H1 (cell line): ENCODE measurements at regions not wholly inside any gene's neighbourhood (a gene's known extent, or its start where the extent isn't known, plus 50 kb on each side); places are given as distances from the start of the nearest gene placed in this dataset.

Source experiments
- CTCF ChIA-PET: fragments of 300-600 bp; sonication (Branson Sonifier 250); formaldehyde crosslinking; loops from one replicate; lab custom pipeline; 2021; ENCODE audit not compliant: partially characterized antibody; lab: Charles Lee
- POLR2A ChIA-PET: fragments of 300-600 bp; sonication (Branson Sonifier 250); formaldehyde crosslinking; loops from one replicate; lab custom pipeline; 2021; ENCODE audit warnings: inconsistent platforms; ENCODE audit not compliant: partially characterized antibody; lab: Charles Lee
- DNase-seq, 2 experiments: peaks; one replicate each; pipeline versions ENCODE4 v3.0.0 to v3.0.0-alpha.2; 2010 to 2022; ENCODE audit warnings: low spot score in 2 of 2, low read depth in 1 of 2, mixed read lengths in 1 of 2
- FAIRE-seq: peaks from 2 replicates; lab custom pipeline; 2011; peaks lifted over from hg19 to GRCh38; lab: Jason Lieb, UNC
- H2AFZ ChIP-seq: 2 replicates; pipeline ENCODE4 v1.8.1; 2012; ENCODE audit warnings: low read length, inconsistent platforms
- H2AK5ac ChIP-seq: 2 replicates; pipeline ENCODE4 v1.6.1; 2013; ENCODE audit warnings: low read depth, low read length
- H2BK120ac ChIP-seq: replicated peaks from 2 replicates; pipeline ENCODE3; 2013; ENCODE audit warnings: low read depth, low read length, inconsistent platforms
- H2BK12ac ChIP-seq: 2 replicates; pipeline ENCODE4 v1.6.1; 2013; ENCODE audit warnings: low read depth, low read length
- H2BK15ac ChIP-seq: 2 replicates; pipeline ENCODE4 v1.6.1; 2013; ENCODE audit warnings: low read length
- H2BK20ac ChIP-seq: 2 replicates; pipeline ENCODE4 v1.6.1; 2013; ENCODE audit warnings: low read length
- H2BK5ac ChIP-seq: 2 replicates; pipeline ENCODE4 v1.6.1; 2013; ENCODE audit warnings: low read depth, low read length
- H3K14ac ChIP-seq: 2 replicates; pipeline ENCODE4 v1.6.1; 2013; ENCODE audit warnings: inconsistent platforms; ENCODE audit not compliant: insufficient read length
- H3K18ac ChIP-seq: 2 replicates; pipeline ENCODE4 v1.6.1; 2013; ENCODE audit warnings: low read length; ENCODE audit errors: extremely low read depth
- H3K23ac ChIP-seq: 2 replicates; pipeline ENCODE4 v1.6.1; 2013; ENCODE audit warnings: inconsistent platforms; ENCODE audit not compliant: insufficient read length
- H3K23me2 ChIP-seq: 2 replicates; pipeline ENCODE4 v1.6.1; 2013; ENCODE audit warnings: low read depth, low read length
- H3K27ac ChIP-seq: 2 replicates; pipeline ENCODE4 v1.6.1; 2011; ENCODE audit warnings: low read depth, low read length, inconsistent platforms
- H3K27me3 ChIP-seq, 4 experiments: replicated peaks in 1 of 4; 1 replicate in 1 of 4; 2 replicates in 3 of 4; pipeline versions ENCODE4 v1.6.1 to v1.8.1; 2011 to 2013; ENCODE audit warnings: low read length in 3 of 4, mild to moderate bottlenecking in 3 of 4, inconsistent platforms in 2 of 4, mixed read lengths in 2 of 4, moderate library complexity in 1 of 4; ENCODE audit not compliant: control insufficient read depth in 3 of 4, insufficient read depth in 3 of 4; ENCODE audit errors: extremely low read depth in 1 of 4
- H3K36me3 ChIP-seq, 4 experiments: 2 replicates each; pipeline versions ENCODE4 v1.6.1 to v1.8.1; 2011 to 2013; ENCODE audit warnings: mild to moderate bottlenecking in 4 of 4, low read length in 3 of 4, moderate library complexity in 2 of 4, control low read depth in 1 of 4, inconsistent platforms in 1 of 4; ENCODE audit not compliant: insufficient read depth in 4 of 4, control insufficient read depth in 2 of 4
- H3K4ac ChIP-seq: replicated peaks from 2 replicates; pipeline ENCODE3; 2013; ENCODE audit warnings: low read length, low read depth, mixed read lengths, inconsistent platforms; ENCODE audit not compliant: insufficient read length
- H3K4me1 ChIP-seq, 4 experiments: replicated peaks in 1 of 4; 1 replicate in 1 of 4; 2 replicates in 3 of 4; pipeline versions ENCODE4 v1.6.1 to v1.8.1; 2011 to 2013; ENCODE audit warnings: low read length in 3 of 4, inconsistent platforms in 2 of 4, mixed read lengths in 1 of 4; ENCODE audit not compliant: insufficient read depth in 4 of 4, control insufficient read depth in 3 of 4
- H3K4me2 ChIP-seq, 2 experiments: 2 replicates each; pipeline versions ENCODE4 v1.6.1 to v1.8.1; 2011 to 2013; ENCODE audit warnings: low read depth in 2 of 2, low read length in 2 of 2, control low read depth in 1 of 2, inconsistent platforms in 1 of 2, mild to moderate bottlenecking in 1 of 2; ENCODE audit not compliant: insufficient read depth in 1 of 2
- H3K4me3 ChIP-seq, 4 experiments: fragments of 200-600, 300-600 bp in 1 of 4; sonication (generic), shearing (Covaris generic), sonication (Bioruptor Twin) in 1 of 4; 2 replicates each; pipeline versions ENCODE4 v1.5.1 to v1.8.1; 2011 to 2016; ENCODE audit warnings: low read length in 4 of 4, low read depth in 3 of 4, control low read depth in 2 of 4, inconsistent platforms in 2 of 4, mild to moderate bottlenecking in 2 of 4, mixed read lengths in 1 of 4, moderate library complexity in 1 of 4; ENCODE audit not compliant: insufficient read depth in 2 of 4; ENCODE audit errors: extremely low read depth in 1 of 4
- H3K56ac ChIP-seq: replicated peaks from 2 replicates; pipeline ENCODE3; 2013; ENCODE audit warnings: low read depth, mild to moderate bottlenecking, mixed read lengths, low read length, inconsistent platforms; ENCODE audit not compliant: insufficient read length
- H3K79me1 ChIP-seq: 2 replicates; pipeline ENCODE4 v1.6.1; 2013; ENCODE audit warnings: low read depth, low read length, control low read depth
- H3K79me2 ChIP-seq, 2 experiments: 2 replicates each; pipeline versions ENCODE4 v1.6.1 to v1.8.1; 2012 to 2013; ENCODE audit warnings: low read length in 2 of 2, mild to moderate bottlenecking in 2 of 2, inconsistent platforms in 1 of 2; ENCODE audit not compliant: insufficient read depth in 2 of 2, control insufficient read depth in 1 of 2
- H3K9ac ChIP-seq, 4 experiments: replicated peaks in 1 of 4; 1 replicate in 1 of 4; 2 replicates in 3 of 4; pipeline versions ENCODE4 v1.6.1 to v1.8.1; 2011 to 2013; ENCODE audit warnings: low read depth in 3 of 4, low read length in 3 of 4, control low read depth in 2 of 4, mild to moderate bottlenecking in 2 of 4, moderate library complexity in 2 of 4, inconsistent platforms in 1 of 4; ENCODE audit errors: extremely low read depth in 1 of 4
- H3K9me3 ChIP-seq, 2 experiments: 2 replicates each; pipeline versions ENCODE4 v1.6.1 to v1.8.1; 2012 to 2013; ENCODE audit warnings: mild to moderate bottlenecking in 2 of 2, moderate library complexity in 2 of 2, control low read depth in 1 of 2, inconsistent platforms in 1 of 2, low read depth in 1 of 2, low read length in 1 of 2, mixed read lengths in 1 of 2; ENCODE audit not compliant: insufficient read depth in 2 of 2
- H4K20me1 ChIP-seq, 2 experiments: replicated peaks in 1 of 2; 2 replicates each; pipeline versions ENCODE3 to v1.8.1; 2011 to 2013; ENCODE audit warnings: inconsistent platforms in 2 of 2, low read length in 2 of 2, mild to moderate bottlenecking in 1 of 2; ENCODE audit not compliant: insufficient read depth in 2 of 2, control insufficient read depth in 1 of 2
- H4K5ac ChIP-seq: 2 replicates; pipeline ENCODE4 v1.6.1; 2013; ENCODE audit warnings: low read length, low read depth, mixed read lengths, inconsistent platforms; ENCODE audit not compliant: insufficient read length
- H4K8ac ChIP-seq: 2 replicates; pipeline ENCODE4 v1.8.0; 2013; ENCODE audit warnings: mild to moderate bottlenecking, moderate library complexity, low read length, inconsistent platforms; ENCODE audit not compliant: insufficient read depth; ENCODE audit errors: extremely low read depth
- H4K91ac ChIP-seq: replicated peaks from 2 replicates; pipeline ENCODE3; 2013; ENCODE audit warnings: low read length, mixed read lengths, inconsistent platforms; ENCODE audit not compliant: insufficient read length
- BCL11A ChIP-seq, 2 experiments: IDR thresholded peaks; one replicate each; pipeline ENCODE4 v1.6.1; 2011; ENCODE audit warnings: low read depth in 2 of 2, low read length in 2 of 2, mild to moderate bottlenecking in 2 of 2
- CREB1 ChIP-seq: IDR thresholded peaks from 2 replicates; pipeline ENCODE4 v1.6.1; 2012; ENCODE audit warnings: inconsistent platforms
- EZH2 ChIP-seq: fragments of 200-600 bp; sonication (generic); IDR thresholded peaks from 2 replicates; pipeline ENCODE4 v1.7.1; 2012; ENCODE audit warnings: low read depth, mild to moderate bottlenecking, moderate library complexity, low read length, inconsistent platforms; ENCODE audit not compliant: severe bottlenecking
- JUND ChIP-seq: IDR thresholded peaks from 2 replicates; pipeline ENCODE4 v1.6.1; 2011; ENCODE audit warnings: mild to moderate bottlenecking, improper control_type of control experiment, low read length
- PHF8 ChIP-seq: fragments of 200-600 bp; sonication (generic); conservative IDR thresholded peaks from 2 replicates; pipeline ENCODE4 v1.7.1; 2012; ENCODE audit warnings: low read depth, mild to moderate bottlenecking, inconsistent platforms, low read length, moderate library complexity
- POLR2AphosphoS5 ChIP-seq: IDR thresholded peaks from 2 replicates; pipeline ENCODE4 v1.6.1; 2011; ENCODE audit warnings: low read depth, low read length
- POU5F1 ChIP-seq: IDR thresholded peaks from 2 replicates; pipeline ENCODE4 v1.6.1; 2011; ENCODE audit warnings: low read depth, mild to moderate bottlenecking, low read length, moderate library complexity
- RNF2 ChIP-seq: fragments of 200-900, 300-1000 bp; sonication (generic); IDR thresholded peaks from 2 replicates; pipeline ENCODE4 v1.7.1; 2016; ENCODE audit warnings: borderline replicate concordance, low read depth, mild to moderate bottlenecking, antibody characterized with exemption, low read length; ENCODE audit not compliant: poor library complexity, severe bottlenecking; ENCODE audit errors: missing control alignments
- SIX5 ChIP-seq: IDR thresholded peaks from 2 replicates; pipeline ENCODE4 v1.6.1; 2011; ENCODE audit warnings: mild to moderate bottlenecking, low read depth, low read length
- SP1 ChIP-seq: IDR thresholded peaks from 2 replicates; pipeline ENCODE4 v1.6.1; 2011; ENCODE audit warnings: low read depth, low read length
- SP2 ChIP-seq: IDR thresholded peaks from 2 replicates; pipeline ENCODE4 v1.6.1; 2012; ENCODE audit warnings: mild to moderate bottlenecking, low read length, inconsistent platforms
- SP4 ChIP-seq: IDR thresholded peaks from 2 replicates; pipeline ENCODE4 v1.6.1; 2012; ENCODE audit warnings: low read length, inconsistent platforms
- TEAD4 ChIP-seq: IDR thresholded peaks from 2 replicates; pipeline ENCODE4 v1.6.1; 2012; ENCODE audit warnings: low read depth, low read length, inconsistent platforms, mixed read lengths
- WGBS, 2 experiments: shearing (Covaris generic) in 1 of 2; methylation state at CpG; one replicate each; pipeline versions ENCODE4 v1.1.6 to v1.1.7; 2013 to 2015; ENCODE audit warnings: low lambda C conversion rate in 2 of 2, mixed read lengths in 2 of 2, inconsistent platforms in 1 of 2, low coverage in 1 of 2, missing lambda C conversion rate in 1 of 2; ENCODE audit not compliant: insufficient replicate concordance in 2 of 2, insufficient coverage in 1 of 2, insufficient read length in 1 of 2; ENCODE audit errors: extremely low coverage in 1 of 2, missing lambda C conversion rate in 1 of 2; 5-methylcytosine and 5-hydroxymethylcytosine counted together
- TF ChIP-seq, protein P1 (sequence below): IDR thresholded peaks from 2 replicates; pipeline ENCODE4 v1.6.1; 2011; ENCODE audit warnings: low read depth, mild to moderate bottlenecking, low read length; ENCODE audit not compliant: insufficient read depth

DNA sequence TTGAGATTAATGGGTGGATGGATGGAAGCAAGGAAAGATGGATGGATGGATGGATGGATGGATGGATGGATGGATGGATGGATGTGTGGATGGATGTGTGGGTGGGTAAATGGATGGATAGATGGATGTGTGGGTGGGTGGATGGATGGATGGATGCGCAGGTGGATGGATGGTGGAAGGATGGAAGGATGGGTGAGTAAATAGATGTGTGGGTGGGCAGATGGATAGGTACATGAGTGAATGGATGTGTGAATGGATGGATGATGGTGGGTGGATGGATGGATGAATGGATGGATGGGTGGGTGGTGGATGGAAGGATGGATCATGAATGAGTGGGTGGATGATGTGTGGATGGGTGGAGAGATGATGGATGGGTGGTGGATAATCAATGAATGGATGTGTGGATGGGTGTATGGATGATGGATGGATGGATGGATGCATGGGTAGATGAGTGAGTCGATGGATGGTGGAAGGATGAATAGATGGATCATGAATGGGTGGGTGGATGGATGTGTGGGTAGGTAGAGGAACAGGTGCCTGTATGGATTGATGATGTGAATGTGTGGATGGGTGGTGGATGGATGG is 375.2 kb downstream of the BRD1 start:
- Histone ChIP-seq H3K79me1 (no peaks in the 10 kb centered on the region; the same call in 1 of the 2 replicates), H2BK15ac (no peak overlapping the region), H2BK5ac (no peak overlapping the region), H3K4ac (no peak overlapping the region), H4K91ac (no peak overlapping the region), H4K20me1 (peaks cover 0 to 9% of the 10 kb centered on the region in 2 experiments), H4K5ac (no peak overlapping the region), H3K4me3 (no peak overlapping the region), H2BK120ac (no peak overlapping the region), H3K79me2 (no peaks in the 10 kb centered on the region), H2AFZ (no peak overlapping the region), H3K56ac (no peak overlapping the region), H3K23ac (no peak overlapping the region), H3K23me2 (peaks cover 18% of the 10 kb centered on the region), H2BK12ac (no peak overlapping the region), H3K9ac (no peak overlapping the region), H3K18ac (no peak overlapping the region), H3K27me3 (peaks cover 2 to 23% (median 12%) of the 10 kb centered on the region in 4 experiments; a peak in 6 of 7 replicates), H3K14ac (no peak overlapping the region), H3K4me2 (no peak overlapping the region; a peak in 1 of 4 replicates), H3K4me1 (peaks cover 0 to 18% (median 13%) of the 10 kb centered on the region in 4 experiments; a peak in 6 of 7 replicates), H4K8ac (no peak overlapping the region), H3K27ac (no peak overlapping the region), H3K9me3 (no peaks in the 10 kb centered on the region; a peak in 1 of 4 replicates), H2BK20ac (no peak overlapping the region), H2AK5ac (no peak overlapping the region), H3K36me3 (no peaks in the 10 kb centered on the region; a peak in 1 of 8 replicates)
- FAIRE-seq: no peak
- ChIA-PET POLR2A (no interaction called here), CTCF (interaction anchor here (0.8 kb wide), 1 partner anchor 20 kb away, joined by 4 read pairs; no protein-coding TSS in a partner anchor)
- WGBS, 2 experiments: 94 to 100% methylated on average over 1 to 2 of the region's 2 CpGs
- TF ChIP-seq SP1 (no peak), PHF8 (no peak), POLR2AphosphoS5 (no peak), POU5F1 (no peak), BCL11A (IDR thresholded peaks at IDR 0.05; ENCODE audit: low read depth in 2 of 2, low read length in 2 of 2) (no peak), SP4 (no peak), EZH2 (no peak), CREB1 (no peak), SIX5 (no peak), RNF2 (no peak), SP2 (no peak), JUND (no peak), TEAD4 (no peak)
- TF ChIP-seq, protein P1, sequence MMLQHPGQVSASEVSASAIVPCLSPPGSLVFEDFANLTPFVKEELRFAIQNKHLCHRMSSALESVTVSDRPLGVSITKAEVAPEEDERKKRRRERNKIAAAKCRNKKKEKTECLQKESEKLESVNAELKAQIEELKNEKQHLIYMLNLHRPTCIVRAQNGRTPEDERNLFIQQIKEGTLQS: no peak
- no peak for DNase-seq
